Activated T-cell treated with anti-CD3 and anti-CD28 coated beads, Interleukin-2, amount 50 U/mL, for 48 hours (primary cell): ENCODE measurements at regions not wholly inside any gene's neighbourhood (a gene's known extent, or its start where the extent isn't known, plus 50 kb on each side); places are given as distances from the start of the nearest gene placed in this dataset.

Experiments used
- DNase-seq, 2 experiments: peaks; one replicate each; pipeline ENCODE4 v3.0.0-alpha.2; 2020

DNA sequence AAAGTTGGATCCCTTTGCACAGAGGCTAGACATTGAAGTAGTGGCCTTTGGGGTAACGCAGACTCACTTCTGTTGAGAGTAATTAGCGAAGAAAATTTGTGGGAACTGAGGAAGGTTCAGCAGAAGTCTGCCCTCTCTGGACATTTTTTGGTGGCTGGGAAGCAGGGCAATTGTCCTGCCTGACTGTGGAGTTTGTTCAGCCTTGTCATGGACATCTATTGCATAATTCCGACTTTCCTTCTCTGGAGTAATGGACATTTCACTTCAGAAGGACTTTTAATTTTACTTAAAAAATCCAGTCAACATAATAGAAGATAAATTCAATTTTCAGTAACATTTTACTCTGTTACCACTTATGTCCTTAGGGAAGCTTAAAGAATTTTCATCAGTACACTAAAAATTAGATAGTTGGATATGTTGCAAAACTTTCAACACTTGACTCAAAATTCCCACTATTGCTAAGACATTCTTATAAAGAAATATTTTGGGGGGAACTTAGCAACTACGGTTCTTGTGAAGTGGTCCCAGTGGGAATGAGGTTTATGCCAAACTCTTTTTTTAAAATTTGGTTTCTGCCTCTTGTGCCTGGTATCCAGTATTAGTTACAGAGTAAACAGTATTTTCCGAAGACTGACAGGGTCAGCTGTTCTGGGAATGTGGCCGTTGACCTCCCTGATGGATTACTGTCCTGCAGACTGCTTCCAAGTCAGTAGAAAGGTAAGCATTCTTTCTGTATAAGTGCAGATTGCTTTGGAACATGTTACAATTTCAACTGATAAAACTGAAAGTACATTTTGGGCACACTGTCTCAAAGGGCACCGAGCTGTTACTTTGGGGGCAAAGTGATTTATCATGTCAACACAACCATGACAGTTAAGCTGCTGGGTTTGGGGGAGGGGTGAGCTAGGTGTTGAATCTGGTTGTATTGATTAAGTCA is 100.6 kb upstream of the MLIP start:
- DNase-seq: no peak

DNA sequence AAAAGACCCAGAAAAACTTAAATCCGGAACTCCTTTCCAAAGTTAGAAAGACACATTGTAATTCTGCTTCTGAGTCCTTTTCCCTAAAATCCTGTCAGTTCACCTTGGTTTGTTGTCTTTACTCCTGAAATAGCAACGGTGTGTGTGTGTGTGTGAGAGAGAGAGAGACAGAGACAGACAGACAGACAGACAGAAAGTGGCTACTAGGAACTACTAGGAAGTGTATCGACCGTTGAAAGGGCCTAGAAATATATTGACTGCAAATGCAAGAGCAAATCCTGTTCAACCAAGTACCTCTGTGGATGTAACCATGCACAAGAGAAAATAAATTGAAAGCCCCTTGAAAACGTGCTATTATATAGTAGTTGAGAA is 100.0 kb upstream of the MLIP start:
- no peak for DNase-seq

DNA sequence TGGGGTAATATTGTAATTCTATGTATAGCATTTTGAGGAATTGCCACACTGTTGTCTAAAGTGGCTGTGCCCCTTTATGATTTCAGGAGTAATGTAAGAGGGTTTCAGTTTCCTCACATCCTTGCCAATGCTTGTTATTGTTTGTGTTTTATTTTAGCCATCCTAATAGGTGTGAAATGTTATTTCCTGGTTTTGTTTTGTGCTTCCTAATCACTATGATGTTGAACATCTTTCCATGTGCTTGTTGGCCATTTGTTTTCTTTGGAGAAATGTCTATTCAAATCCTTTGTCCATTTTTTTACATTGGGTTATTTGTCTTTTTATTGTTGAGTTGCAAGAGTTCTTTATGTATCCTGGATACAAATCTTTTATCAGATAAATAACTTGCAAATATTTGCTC is 97.3 kb upstream of the MLIP start:
- no peak for DNase-seq

DNA sequence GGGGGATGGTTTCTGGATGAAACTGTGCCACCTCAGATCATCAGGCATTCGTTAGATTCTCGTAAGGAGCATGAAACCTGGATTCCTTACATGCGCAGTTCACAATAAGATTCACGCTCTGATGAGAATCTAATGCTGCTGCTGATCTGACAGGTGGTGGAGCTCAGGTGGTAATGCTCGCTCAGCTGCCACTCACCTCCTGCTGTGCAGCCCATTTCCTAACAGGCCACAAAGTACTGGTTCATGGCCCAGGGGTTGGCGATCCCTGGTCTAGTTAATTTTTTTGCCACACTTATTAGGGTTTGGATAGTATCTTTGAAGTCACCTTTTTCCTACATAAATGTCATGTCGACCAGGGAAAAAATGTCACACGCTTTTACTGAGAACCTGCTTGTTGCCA is 96.8 kb upstream of the MLIP start:
- DNase-seq: no peak

DNA sequence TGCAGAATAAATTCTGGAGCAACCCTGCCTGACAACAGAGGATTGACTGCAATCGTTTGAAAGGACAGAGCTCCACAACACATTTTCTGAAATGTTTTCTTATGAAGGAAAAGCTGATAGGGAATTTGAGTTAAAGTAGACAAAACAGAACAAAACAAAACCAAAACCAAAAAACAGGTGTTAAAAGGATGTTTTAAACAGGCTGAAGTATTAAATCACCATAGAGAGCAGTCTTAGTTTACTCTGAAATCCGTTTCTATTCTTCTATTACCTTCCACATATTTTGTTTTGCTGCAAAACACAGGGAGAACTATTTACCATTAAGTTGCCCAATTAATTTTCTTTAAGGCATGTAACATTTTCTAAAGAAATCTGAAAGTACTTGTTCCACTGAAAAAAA is 93.4 kb upstream of the MLIP start:
- DNase-seq: no peak

DNA sequence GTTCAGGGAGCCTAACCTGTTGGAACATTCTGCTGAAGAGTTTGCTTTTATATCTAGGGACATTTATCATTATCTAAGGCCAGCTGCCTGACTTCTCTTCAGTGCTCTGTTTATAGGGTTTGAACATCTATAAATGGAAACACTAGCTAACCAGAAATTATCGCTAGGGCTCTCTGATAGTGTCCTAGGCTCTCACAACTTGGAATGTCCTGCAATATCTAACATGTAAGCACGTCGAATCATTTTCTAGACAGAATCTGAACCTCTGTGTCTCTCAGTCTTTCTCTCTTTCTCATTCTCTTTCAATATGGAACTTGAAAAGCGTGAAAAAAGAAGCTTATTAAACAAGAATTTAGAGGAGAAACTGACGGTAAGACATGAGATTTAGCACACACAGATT is 92.5 kb upstream of the MLIP start:
- DNase-seq: no peak

DNA sequence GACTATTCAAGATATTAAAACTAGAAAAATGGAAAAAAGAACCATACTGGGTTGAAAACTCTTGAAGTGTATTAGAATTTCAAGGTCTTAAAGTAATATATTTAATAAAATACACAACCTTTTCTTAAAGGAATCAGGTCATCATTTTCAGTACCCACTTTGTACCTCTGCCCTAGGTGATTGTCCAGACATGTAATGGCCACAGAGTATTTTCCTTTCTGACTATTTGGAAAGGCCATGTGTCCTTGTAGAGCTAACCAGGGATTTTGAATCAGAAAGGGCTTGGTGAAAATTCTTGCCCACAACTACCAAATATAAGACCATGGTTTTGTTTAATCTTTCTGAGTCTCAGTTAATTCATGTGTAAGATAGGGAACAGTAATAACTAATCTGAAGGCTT is 91.4 kb upstream of the MLIP start:
- no peak for DNase-seq

DNA sequence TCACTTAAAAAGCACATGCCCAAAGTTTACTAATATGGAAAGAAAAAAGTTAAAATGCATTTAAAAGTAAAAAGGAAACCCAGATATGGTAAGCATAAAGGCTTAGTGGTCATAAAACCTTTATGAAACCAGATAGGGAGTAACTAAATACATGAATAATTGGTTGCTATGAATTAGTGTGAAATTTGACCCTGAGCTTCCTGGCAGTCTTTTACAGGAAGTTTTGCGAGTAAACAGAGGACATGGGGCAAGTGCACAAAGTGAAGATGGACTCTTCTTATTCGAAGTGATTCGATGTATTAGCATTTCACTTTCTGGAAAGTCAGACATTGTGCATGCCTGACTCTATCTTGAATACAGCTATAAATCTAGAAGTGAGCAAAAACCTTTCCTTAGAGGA is 90.9 kb upstream of the MLIP start:
- DNase-seq: no peak

DNA sequence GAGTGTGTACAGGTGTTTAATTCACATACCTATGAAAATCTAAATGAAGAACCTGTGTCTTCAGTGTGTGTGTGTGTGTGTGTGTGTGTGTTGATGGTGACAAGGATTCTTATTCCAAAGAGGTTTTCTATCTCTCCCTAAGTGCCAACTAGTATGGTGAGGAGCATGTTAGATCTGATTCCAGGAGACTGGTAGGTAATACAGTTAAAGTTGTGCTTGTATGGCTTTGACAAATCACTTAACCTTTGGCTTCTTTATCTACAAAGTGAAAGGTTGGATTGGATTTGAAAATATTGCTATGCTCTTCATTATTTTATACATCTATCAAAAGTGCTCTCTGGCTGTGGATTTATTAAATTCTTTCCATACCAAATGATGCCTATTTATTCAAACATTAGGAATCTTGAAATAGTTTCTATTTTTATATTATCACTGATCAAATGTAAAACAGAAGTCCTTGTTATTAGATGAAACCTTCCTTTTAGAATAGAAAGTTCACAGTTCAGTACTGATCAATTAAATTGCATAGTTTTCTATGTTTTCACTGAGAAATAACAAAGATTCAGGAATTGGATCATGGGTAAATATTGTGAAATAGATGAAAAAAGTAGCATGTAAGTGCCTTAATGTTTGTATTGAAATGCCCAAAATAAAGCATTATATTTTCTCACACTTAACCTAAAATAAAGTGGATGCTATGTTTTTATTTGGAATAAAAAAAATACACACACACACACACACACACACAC is 84.4 kb upstream of the MLIP start:
- no peak for DNase-seq

DNA sequence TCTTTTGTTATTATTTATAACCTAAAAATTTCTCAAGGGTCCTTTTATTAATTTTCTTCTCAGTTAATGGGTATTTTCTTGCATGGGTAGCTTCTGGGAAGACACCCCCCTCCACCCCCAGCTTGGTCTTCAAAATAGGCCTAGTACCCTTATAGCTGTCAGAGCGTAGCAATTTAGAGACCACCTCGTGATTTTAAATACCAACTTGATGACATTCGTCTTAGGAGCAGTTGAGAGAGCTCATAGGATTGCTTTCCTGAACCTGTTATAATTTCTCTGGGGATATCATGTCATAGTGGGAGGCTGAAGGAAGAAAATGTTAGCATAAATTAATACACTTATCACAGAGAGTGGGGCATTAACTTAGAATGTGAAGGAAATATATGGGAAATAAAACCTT is 83.1 kb upstream of the MLIP start:
- no peak for DNase-seq

DNA sequence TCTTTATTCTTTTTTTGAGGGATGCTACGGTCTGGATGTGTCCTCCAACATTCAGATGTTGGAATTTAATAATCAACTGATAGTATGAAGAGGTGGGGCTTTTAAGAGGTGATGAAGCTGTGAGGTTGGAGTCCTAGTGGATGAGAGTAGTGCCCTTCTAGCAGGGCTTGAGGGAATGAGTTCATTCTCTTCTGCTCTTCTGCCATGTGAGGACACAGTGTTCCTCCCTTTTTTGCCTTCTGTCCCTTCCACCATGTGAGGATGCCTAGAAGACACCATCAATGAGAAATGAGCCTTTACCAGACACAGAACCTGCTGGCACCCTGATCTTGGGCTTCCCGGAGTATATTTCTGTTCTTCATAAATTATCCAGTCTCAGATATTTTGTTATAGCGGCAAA is 82.1 kb upstream of the MLIP start:
- no peak for DNase-seq

DNA sequence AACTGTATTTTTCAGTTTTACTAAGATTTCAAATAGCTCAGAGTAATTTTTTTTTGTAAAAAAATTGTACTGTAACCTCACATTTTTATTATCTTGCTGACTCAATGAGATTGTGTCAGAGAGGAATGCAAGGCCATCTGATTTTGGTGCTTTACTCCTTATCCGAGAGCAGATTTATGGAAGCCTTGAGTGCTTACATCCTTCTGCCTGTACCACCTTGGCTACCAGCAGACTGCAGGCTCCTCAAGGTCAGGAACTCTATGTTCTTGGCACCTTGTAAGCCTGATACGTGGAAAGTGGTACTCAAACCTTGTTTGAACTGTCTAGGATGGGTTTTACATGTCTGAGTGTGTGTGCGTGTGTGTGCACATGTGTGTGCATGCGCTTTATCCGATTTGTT is 80.1 kb upstream of the MLIP start:
- DNase-seq: no peak

DNA sequence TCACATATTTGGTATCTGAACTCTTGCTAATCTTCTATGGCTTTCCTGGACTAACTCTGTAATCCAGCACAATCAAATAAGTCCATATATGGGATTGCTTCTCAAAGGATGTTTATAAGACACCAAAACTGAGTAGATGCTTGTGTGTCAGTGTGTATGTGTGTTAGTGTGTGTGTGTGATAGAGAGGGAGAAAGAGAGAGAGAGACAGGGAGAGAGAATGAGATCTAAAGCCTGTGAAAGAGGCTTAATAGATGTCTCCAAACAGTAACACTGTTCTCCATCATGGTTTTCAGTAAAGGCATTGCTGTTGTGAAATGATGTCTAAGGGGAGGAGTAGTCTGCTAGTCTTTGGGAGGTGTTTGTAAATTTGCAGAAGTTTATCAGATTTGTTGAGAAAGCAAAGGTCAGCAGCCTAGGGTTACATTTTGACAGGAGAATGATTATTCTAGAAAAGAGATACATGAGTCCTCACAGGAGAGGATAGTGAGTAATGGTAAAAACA is 73.9 kb upstream of the MLIP start:
- no peak for DNase-seq

DNA sequence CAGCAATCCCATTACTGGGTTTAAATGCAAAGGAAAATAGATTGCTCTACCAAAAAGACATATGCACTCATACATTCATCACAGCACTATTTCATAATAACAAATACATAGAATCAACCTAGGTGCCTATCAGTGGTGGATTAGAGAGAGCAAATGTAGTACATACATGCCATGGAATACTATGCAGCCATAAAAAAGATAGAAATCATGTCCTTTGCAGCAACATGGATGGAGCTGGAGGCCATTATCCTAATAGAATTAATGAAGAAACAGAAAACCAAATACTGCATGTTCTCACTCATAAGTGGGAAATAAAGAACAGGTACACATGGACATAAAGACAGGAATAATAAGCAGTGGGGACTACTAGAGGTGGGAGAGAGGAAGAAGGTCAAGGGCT is 70.7 kb upstream of the MLIP start:
- no peak for DNase-seq

DNA sequence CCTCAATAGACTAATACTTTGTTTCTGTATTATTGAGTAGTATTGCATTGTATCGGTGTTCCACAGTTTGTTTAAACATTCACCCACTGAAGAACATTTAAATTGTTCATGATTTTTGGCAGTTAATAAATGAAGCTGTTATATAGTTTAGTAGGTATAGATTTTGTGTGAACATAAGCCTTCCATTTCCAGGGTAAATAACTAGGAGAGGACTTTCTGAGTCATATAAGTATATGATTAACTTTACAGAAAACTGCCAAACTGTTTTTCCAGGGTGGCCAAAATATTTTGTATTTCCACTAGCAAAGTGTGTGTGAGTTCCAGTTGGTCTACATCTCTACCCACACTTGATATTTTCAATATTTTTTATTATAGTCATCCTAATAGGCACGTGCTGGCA is 70.0 kb upstream of the MLIP start:
- DNase-seq: no peak

DNA sequence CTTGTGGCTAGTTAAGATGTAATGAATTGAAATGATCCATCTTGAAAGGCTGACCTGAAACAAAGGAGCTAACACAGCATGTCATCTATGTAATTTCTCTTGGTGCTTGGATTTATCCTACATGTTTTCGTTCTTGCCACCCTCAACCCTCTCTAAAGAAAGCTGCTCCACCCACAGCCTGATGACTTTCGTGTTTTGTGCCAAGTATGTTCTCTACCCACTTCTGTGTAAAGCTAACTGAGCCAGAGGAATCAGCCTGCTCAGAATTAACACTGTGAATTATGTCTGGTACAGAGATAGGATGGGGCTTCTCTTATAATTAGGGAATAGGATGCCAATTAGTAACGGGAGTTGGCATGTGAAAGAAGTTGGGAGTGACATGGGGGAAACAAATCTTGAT is 67.9 kb upstream of the MLIP start:
- no peak for DNase-seq

DNA sequence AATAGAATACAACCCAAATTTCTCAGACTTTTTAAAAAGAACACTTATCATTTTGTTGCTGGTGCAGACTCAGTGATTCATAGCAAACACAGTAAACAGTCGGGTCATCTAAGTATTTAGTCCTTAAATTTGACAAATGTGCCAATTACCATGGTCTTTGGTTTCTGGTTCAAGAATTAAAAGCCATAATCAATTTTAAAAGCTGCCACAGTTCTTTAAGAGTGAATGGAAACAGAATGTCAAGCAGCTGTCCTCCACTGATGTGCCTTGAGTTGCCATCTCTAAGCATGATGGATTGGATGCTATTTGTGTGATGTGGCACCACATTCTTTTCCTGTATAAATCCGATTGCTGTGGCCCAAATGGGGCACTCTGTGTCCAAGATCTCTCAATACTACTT is 67.2 kb upstream of the MLIP start:
- no peak for DNase-seq

DNA sequence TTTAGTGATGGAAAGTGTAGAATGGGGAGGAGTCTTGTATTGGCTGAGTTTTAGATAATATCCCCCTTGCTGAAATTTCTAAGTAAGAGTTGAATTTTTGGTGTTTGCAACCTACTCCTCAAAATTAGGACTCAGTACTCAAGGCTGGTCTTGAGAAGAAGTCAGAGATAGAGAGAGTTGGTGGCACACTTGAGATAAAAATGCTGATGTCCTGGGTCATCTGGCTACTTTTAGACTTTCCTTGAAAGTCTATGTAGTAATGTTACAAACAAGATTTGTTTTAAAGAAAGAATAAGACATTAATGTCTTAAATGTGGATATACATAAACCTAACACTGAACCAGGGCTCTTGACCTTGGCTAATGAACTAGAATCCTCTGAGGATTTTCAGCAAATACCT is 62.5 kb upstream of the MLIP start:
- DNase-seq: no peak

DNA sequence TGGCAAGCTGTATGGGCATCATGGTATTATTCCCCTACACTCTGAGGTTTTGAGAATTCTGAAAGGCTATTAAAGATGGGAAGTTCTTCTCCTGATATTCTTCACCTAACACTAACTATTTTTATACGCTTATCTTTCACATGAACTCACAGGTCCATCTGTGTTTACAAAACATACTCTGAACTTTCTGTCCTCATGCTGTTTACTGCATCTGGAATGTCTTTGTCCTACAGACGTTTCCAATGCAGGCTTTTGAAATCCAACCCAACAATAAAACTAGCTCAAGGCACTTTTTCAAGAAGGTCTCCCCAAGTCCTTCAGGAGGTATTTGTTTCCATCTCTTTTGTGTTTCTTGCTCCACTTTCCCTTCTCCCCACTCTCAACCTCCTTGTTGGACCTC is 60.5 kb upstream of the MLIP start:
- no peak for DNase-seq

DNA sequence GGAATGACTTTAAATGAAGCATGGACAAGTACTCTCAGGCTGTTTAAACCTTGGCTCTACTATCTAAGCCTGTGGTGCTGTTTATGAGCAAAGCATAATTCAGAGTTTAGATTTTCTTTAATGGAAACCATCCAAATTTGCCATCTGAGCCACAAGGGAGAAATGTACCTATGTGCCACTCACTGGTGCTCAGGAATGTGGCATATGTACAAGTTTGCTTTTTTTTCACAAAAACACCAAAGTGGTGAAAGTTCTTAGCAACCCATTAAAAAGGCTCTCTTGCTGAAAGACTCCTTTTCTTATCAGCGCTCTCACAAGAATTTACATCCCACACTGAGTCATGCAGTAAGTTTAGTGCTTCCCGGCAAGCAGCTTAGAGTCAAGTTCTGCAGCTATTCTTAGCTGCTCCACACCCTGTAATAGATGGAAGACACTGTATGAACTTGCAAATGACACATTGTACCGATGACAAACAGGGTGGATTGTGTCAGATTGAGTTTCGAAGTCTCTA is 57.3 kb upstream of the MLIP start:
- DNase-seq: no peak

DNA sequence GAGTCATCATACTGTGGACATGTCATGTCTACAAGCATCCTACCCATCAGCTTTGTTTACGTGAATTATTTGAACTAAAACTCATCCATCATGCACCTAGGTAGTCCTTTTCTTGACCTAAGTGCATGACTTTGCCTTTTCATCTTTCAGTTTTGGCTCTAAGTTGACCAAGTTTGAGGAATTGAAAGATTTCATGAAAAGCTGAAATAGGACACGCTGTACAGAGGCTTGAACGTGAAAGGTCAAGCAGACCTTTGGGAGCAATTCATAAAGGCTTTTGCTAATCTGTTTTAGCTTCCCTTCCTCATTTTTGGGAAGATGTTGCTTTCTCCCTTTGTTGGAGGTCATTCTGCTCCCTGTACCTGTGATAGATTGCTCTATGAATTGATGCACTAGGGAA is 55.1 kb upstream of the MLIP start:
- DNase-seq: no peak

DNA sequence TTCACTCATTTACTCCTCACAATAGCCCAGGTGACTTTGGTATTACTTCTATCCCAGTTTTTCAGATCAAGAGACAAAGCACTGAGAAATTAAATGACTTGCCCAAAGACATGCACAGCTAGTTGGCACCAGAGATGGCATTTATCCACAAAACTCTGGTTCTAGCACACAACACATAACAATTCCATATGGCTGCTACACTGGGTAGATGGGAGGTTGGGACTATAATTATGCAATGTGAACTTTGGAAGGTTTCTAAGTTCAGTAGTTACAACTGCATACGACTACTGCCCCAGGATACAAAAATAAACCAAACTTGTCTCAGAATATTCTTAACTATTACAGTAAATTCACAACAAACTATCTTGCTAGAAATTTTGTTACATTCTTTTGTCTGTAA is 54.2 kb upstream of the MLIP start:
- DNase-seq: no peak

DNA sequence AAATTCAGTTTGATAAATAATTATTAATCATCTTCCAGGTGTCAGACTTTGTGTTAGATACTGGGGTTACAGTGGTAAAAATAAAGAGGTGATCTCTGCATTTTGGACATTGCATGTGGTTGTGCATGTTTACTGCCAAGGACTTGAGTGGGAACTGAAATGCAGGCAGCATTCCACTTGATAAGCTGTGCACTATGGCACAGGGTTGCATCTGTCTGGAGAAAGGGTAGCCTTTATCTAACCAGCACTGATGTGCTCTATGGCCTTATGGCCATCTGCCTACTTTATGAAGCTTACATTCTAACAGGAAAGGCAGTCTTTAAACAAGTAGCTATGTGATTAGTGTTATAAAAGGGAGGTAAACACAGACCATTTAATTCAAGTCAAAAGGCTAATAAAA is 53.0 kb upstream of the MLIP start:
- DNase-seq: no peak

DNA sequence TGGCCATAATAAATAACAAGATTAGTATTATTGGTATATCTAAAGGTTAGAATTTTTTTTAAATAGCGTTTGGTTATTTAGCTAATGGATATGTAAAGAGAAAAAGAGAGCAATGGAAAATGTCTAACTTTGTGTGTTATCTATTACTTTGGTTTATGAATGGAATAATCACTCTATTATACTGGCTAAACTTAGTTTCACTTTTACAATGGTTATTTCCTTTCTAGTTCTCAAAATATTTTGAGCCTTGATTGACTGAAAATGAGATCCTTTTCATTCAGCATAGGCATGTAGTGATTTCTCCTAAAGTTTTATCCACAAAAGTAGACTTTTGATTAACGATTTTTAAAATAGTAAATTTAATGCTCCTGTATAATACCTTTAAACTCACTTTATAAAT is 51.6 kb upstream of the MLIP start:
- DNase-seq: no peak
